ENCODE measurements at regions not wholly inside any gene's neighbourhood (a gene's known extent, or its start where the extent isn't known, plus 50 kb on each side); places are given as distances from the start of the nearest gene placed in this dataset.

DNA sequence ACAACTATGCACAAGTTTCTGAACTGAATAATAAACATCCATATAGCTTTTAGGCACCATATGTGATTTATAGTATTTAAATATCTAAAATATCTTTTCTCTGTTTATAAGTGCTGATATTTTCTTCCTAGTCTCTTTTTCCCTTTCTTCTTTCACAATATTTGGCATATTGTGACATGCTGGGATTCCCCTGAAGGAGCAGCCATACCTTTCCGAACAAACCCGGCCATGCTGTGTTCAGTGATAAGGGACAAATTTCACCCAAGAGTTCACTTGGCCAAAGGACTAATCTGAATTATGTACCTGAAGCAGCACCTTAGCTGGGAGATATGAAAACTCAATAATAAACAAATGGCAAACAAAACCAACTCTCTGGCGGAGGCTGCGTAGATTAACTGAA is 250.8 kb downstream of the RDH14 start:
- TF ChIP-seq YY1 (IDR thresholded peaks at IDR 0.05) (no peak), TAF1 (conservative IDR thresholded peaks at IDR 0.05) (no peak), CTCF (IDR thresholded peaks at IDR 0.05; ENCODE audit: low read depth, low read length, missing input control) (no peak), GABPA (IDR thresholded peaks at IDR 0.05 in 1 of 2, conservative IDR thresholded peaks at IDR 0.05 in 1 of 2) (no peak), NR2F2 (IDR thresholded peaks at IDR 0.05) (no peak), HNF4G (IDR thresholded peaks at IDR 0.05) (no peak), FOXA1 (IDR thresholded peaks at IDR 0.05) (no peak), RXRA (IDR thresholded peaks at IDR 0.05) (no peak), RAD21 (IDR thresholded peaks at IDR 0.05) (no peak), EGR1 (IDR thresholded peaks at IDR 0.05; ENCODE audit: low read depth in 2 of 2) (no peak)
- DNase-seq (ENCODE audit: low spot score) = no peak
- Histone ChIP-seq H3K4me3 (ENCODE audit: low read depth in 1 of 3, low read length in 3 of 3) (no peak overlapping the region), H3K9me3 (ENCODE audit: control insufficient read depth in 4 of 4, low read length in 3 of 4) (no peaks in the 10 kb centered on the region), H3K36me3 (ENCODE audit: control insufficient read depth in 4 of 4, insufficient read depth in 3 of 4, low read depth in 1 of 4, low read length in 3 of 4) (no peaks in the 10 kb centered on the region), H3K4me1 (ENCODE audit: control insufficient read depth in 4 of 4, insufficient read depth in 4 of 4, low read length in 3 of 4) (no peaks in the 10 kb centered on the region), H3K9ac (ENCODE audit: low read depth in 1 of 2, low read length in 2 of 2) (no peak overlapping the region), H3K27ac (ENCODE audit: low read depth in 1 of 2, low read length in 2 of 2) (no peak overlapping the region), H3K27me3 (ENCODE audit: control insufficient read depth in 4 of 4, insufficient read depth in 4 of 4, low read length in 3 of 4) (no peaks in the 10 kb centered on the region)
- 67% methylated on average over 4 of the region's 4 CpGs for WGBS

DNA sequence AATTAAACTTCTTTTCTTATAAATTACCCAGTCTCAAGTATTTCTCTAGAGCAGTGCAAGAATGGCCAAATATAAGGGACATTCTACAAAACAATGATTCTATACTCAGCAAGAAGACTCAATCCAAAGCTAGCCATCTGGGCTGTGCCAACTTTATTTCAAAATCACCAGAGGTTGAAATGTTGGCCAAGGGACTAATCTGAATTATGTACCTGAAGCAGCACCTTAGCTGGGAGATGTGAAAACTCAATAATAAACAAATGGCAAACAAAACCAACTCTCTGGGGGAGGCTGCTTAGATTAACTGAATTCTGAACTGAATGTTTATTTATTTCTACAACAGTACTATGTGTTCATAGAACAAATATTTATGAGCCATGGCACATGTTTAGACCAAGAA is 251.3 kb downstream of the RDH14 start:
- Histone ChIP-seq H3K4me3 (ENCODE audit: low read depth in 1 of 3, low read length in 3 of 3) (no peak overlapping the region), H3K27ac (ENCODE audit: low read depth in 1 of 2, low read length in 2 of 2) (no peak overlapping the region), H3K27me3 (ENCODE audit: control insufficient read depth in 4 of 4, insufficient read depth in 4 of 4, low read length in 3 of 4) (no peaks in the 10 kb centered on the region), H3K36me3 (ENCODE audit: control insufficient read depth in 4 of 4, insufficient read depth in 3 of 4, low read depth in 1 of 4, low read length in 3 of 4) (no peaks in the 10 kb centered on the region), H3K4me1 (ENCODE audit: control insufficient read depth in 4 of 4, insufficient read depth in 4 of 4, low read length in 3 of 4) (no peaks in the 10 kb centered on the region), H3K9me3 (ENCODE audit: control insufficient read depth in 4 of 4, low read length in 3 of 4) (no peaks in the 10 kb centered on the region), H3K9ac (ENCODE audit: low read depth in 1 of 2, low read length in 2 of 2) (no peak overlapping the region)
- no peak for TF ChIP-seq HNF4A (conservative IDR thresholded peaks at IDR 0.05)
- TF ChIP-seq REST (IDR thresholded peaks at IDR 0.05) = no peak
- no peak for TF ChIP-seq MAX (IDR thresholded peaks at IDR 0.05)
- TF ChIP-seq GABPA (IDR thresholded peaks at IDR 0.05 in 1 of 2, conservative IDR thresholded peaks at IDR 0.05 in 1 of 2) = no peak
- TF ChIP-seq, protein P1, sequence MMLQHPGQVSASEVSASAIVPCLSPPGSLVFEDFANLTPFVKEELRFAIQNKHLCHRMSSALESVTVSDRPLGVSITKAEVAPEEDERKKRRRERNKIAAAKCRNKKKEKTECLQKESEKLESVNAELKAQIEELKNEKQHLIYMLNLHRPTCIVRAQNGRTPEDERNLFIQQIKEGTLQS (IDR thresholded peaks at IDR 0.05) = no peak
- no peak for TF ChIP-seq RXRA (IDR thresholded peaks at IDR 0.05)
- no peak for TF ChIP-seq FOXA1 (IDR thresholded peaks at IDR 0.05)
- no peak for TF ChIP-seq HNF4G (IDR thresholded peaks at IDR 0.05)
- TF ChIP-seq ZBTB33 (IDR thresholded peaks at IDR 0.05) = no peak
- no peak for TF ChIP-seq RAD21 (IDR thresholded peaks at IDR 0.05)
- no peak for TF ChIP-seq FOXA2 (IDR thresholded peaks at IDR 0.05)
- TF ChIP-seq NR2F2 (IDR thresholded peaks at IDR 0.05) = no peak
- no peak for TF ChIP-seq JUND (IDR thresholded peaks at IDR 0.05)
- DNase-seq (ENCODE audit: low spot score) = no peak

Data from liver (tissue), 8 donors.